HepG2 (cell line): ENCODE measurements at regions not wholly inside any gene's neighbourhood (a gene's known extent, or its start where the extent isn't known, plus 50 kb on each side); places are given as distances from the start of the nearest gene placed in this dataset.

Source experiments
- ATAC-seq: fragments of 200-7000 bp; cut with Tn5 transposase; 3 replicates; pipeline ENCODE4 v1.9.1; 2020; ENCODE audit warnings: mild to moderate bottlenecking, moderate library complexity
- BruUV-seq: library from RNA; stranded (reverse); fragments of 400-500 nt; replicated peaks from 2 replicates; lab custom pipeline; 2021; lab: Mats Ljungman, UMichigan
- CTCF ChIA-PET: fragments of 300-600 bp; formaldehyde crosslinking; extraction: SDS; loops from one replicate; lab custom pipeline; 2021; ENCODE audit warnings: low total read pairs, inconsistent platforms, low intra/inter-chr PET ratio; lab: Yijun Ruan, JAX
- POLR2A ChIA-PET: fragments of 350-600 bp; sonication (Branson Sonifier 250); formaldehyde crosslinking; loops from one replicate; lab custom pipeline; 2020; ENCODE audit warnings: antibody characterized with exemption, inconsistent platforms; lab: Yijun Ruan, JAX
- DNase-seq: peaks from one replicate; pipeline ENCODE4 v3.0.0-alpha.2; 2015; ENCODE audit warnings: low spot score
- FAIRE-seq: peaks from 3 replicates; lab custom pipeline; 2011; peaks lifted over from hg19 to GRCh38; lab: Jason Lieb, UNC
- H2AFZ ChIP-seq: one replicate; pipeline ENCODE4 v1.6.1; 2011; ENCODE audit warnings: low read length, inconsistent platforms
- H3K27ac ChIP-seq: fragments of 300-600 bp; 3 replicates; pipeline ENCODE4 v1.8.0; 2011; ENCODE audit warnings: mixed run types, mild to moderate bottlenecking, mixed read lengths, low read length, inconsistent platforms; ENCODE audit not compliant: insufficient read depth; ENCODE audit errors: extremely low read length
- H3K27me3 ChIP-seq, 2 experiments: fragments of 200-600 bp in 1 of 2; 2 replicates in 1 of 2; 3 replicates in 1 of 2; pipeline versions ENCODE4 v1.6.0 to v1.8.0; 2011; ENCODE audit warnings: low read length in 2 of 2, mild to moderate bottlenecking in 2 of 2, moderate library complexity in 2 of 2, inconsistent platforms in 1 of 2; ENCODE audit not compliant: insufficient read depth in 2 of 2, control insufficient read depth in 1 of 2
- H3K36me3 ChIP-seq, 2 experiments: fragments of 200-600 bp in 1 of 2; replicated peaks in 1 of 2; 2 replicates in 1 of 2; 3 replicates in 1 of 2; pipeline versions ENCODE4 v1.5.1 to v1.8.0; 2011; ENCODE audit warnings: low read length in 2 of 2, inconsistent platforms in 1 of 2; ENCODE audit not compliant: insufficient read depth in 2 of 2, control insufficient read depth in 1 of 2
- H3K4me1 ChIP-seq: 2 replicates; pipeline ENCODE4 v1.5.1; 2012; ENCODE audit warnings: low read length, inconsistent platforms; ENCODE audit not compliant: insufficient read depth
- H3K4me2 ChIP-seq: 2 replicates; pipeline ENCODE4 v1.6.0; 2011; ENCODE audit warnings: low read depth, low read length, inconsistent platforms
- H3K4me3 ChIP-seq, 3 experiments: fragments of 200-600 bp in 1 of 3; sonication (generic), shearing (Covaris generic) in 1 of 3; replicated peaks in 1 of 3; 2 replicates each; pipeline ENCODE4 v1.5.1; 2011 to 2016; ENCODE audit warnings: low read length in 3 of 3, inconsistent platforms in 2 of 3, low read depth in 2 of 3, mild to moderate bottlenecking in 2 of 3, control low read depth in 1 of 3, mixed read lengths in 1 of 3; ENCODE audit not compliant: insufficient read depth in 1 of 3
- H3K79me2 ChIP-seq: one replicate; pipeline ENCODE4 v1.6.1; 2011; ENCODE audit warnings: low read length, inconsistent platforms; ENCODE audit not compliant: insufficient read depth
- H3K9ac ChIP-seq: 2 replicates; pipeline ENCODE4 v1.6.0; 2011; ENCODE audit warnings: mild to moderate bottlenecking, low read depth, low read length, inconsistent platforms; ENCODE audit not compliant: insufficient read depth
- H3K9me3 ChIP-seq: 2 replicates; pipeline ENCODE4 v1.5.1; 2012; ENCODE audit warnings: mild to moderate bottlenecking, low read length
- H4K20me1 ChIP-seq: 2 replicates; pipeline ENCODE4 v1.6.0; 2011; ENCODE audit warnings: inconsistent platforms, mild to moderate bottlenecking, low read length, moderate library complexity; ENCODE audit not compliant: insufficient read depth
- DPF2 ChIP-seq: sonication (generic); formaldehyde crosslinking; IDR thresholded peaks from 2 replicates; pipeline ENCODE4 v1.4.0; 2020; ENCODE audit warnings: mild to moderate bottlenecking, low read depth, missing genetic modification reagents, borderline replicate concordance
- ELF4 ChIP-seq: sonication (generic); formaldehyde crosslinking; IDR thresholded peaks from 2 replicates; pipeline ENCODE4 v1.5.0; 2020; ENCODE audit warnings: missing genetic modification reagents, mild to moderate bottlenecking, moderate library complexity, borderline replicate concordance
- EP300 ChIP-seq, 3 experiments: sonication (generic) in 1 of 3; formaldehyde crosslinking in 1 of 3; IDR thresholded peaks; 2 replicates each; pipeline versions ENCODE4 v1.5.1 to v1.6.1; 2011 to 2020; ENCODE audit warnings: low read depth in 2 of 3, low read length in 2 of 3, borderline replicate concordance in 1 of 3, improper control_type of control experiment in 1 of 3, mild to moderate bottlenecking in 1 of 3, missing genetic modification reagents in 1 of 3, moderate library complexity in 1 of 3
- HNRNPLL ChIP-seq: fragments of 200-400 bp; formaldehyde crosslinking; IDR thresholded peaks from 2 replicates; pipeline ENCODE4 v1.6.1; 2017; ENCODE audit warnings: mild to moderate bottlenecking, low read depth, low read length; ENCODE audit not compliant: poor library complexity, severe bottlenecking
- KLF15 ChIP-seq: sonication (generic); formaldehyde crosslinking; IDR thresholded peaks from 2 replicates; pipeline ENCODE4 v1.8.1; 2023; ENCODE audit warnings: borderline replicate concordance, mild to moderate bottlenecking, inconsistent platforms, missing genetic modification reagents, mixed read lengths
- NFRKB ChIP-seq: fragments of 450-650 bp; IDR thresholded peaks from 2 replicates; pipeline ENCODE4 v1.6.1; 2017
- SMARCE1 ChIP-seq: fragments of 450-650 bp; IDR thresholded peaks from 2 replicates; pipeline ENCODE4 v1.6.1; 2017; ENCODE audit warnings: borderline replicate concordance
- SP4 ChIP-seq: sonication (generic); formaldehyde crosslinking; IDR thresholded peaks from 2 replicates; pipeline ENCODE4 v1.8.1; 2023; ENCODE audit warnings: mild to moderate bottlenecking, missing genetic modification reagents
- XRCC5 ChIP-seq: fragments of 200-400 bp; formaldehyde crosslinking; optimal IDR thresholded peaks from 2 replicates; pipeline ENCODE3; 2017; ENCODE audit warnings: mild to moderate bottlenecking, low read length
- ZFX ChIP-seq: sonication (generic); formaldehyde crosslinking; IDR thresholded peaks from 2 replicates; pipeline ENCODE4 v1.4.0; 2020; ENCODE audit warnings: mild to moderate bottlenecking, low read depth, missing genetic modification reagents, moderate library complexity
- ZMYM3 ChIP-seq: sonication (generic); formaldehyde crosslinking; IDR thresholded peaks from 2 replicates; pipeline ENCODE4 v1.5.1; 2020; ENCODE audit warnings: mild to moderate bottlenecking, missing genetic modification reagents
- ZNF33B ChIP-seq: sonication (generic); formaldehyde crosslinking; IDR thresholded peaks from 2 replicates; pipeline ENCODE4 v1.5.1; 2020; ENCODE audit warnings: mild to moderate bottlenecking, missing genetic modification reagents
- WGBS: methylation state at CpG from one replicate; pipeline ENCODE4 v1.1.6; 2017; ENCODE audit warnings: low lambda C conversion rate; 5-methylcytosine and 5-hydroxymethylcytosine counted together
- in situ Hi-C: cut with HindIII; loops from 2 replicates; pipeline ENCODE4 v1.10.0; 2017; ENCODE audit warnings: low pct_unique_long_range_greater_than_20kb; ENCODE audit not compliant: extremely low pct_ligation_motif_present
- intact Hi-C: fragments of 100-400 bp; cut with micrococcal nuclease; formaldehyde crosslinking; loops from one replicate; pipeline ENCODE4 v1.10.0; 2022; ENCODE audit not compliant: unreplicated experiment
- TF ChIP-seq, protein P1 (sequence below): sonication (generic); formaldehyde crosslinking; conservative IDR thresholded peaks from 2 replicates; pipeline ENCODE4 v1.8.0; 2022; ENCODE audit warnings: mild to moderate bottlenecking, moderate library complexity, missing genetic modification reagents
- TF ChIP-seq, protein P2 (sequence below): sonication (generic); formaldehyde crosslinking; IDR thresholded peaks from 2 replicates; pipeline ENCODE4 v1.4.0; 2020; ENCODE audit warnings: missing genetic modification reagents
- TF ChIP-seq, protein P3 (sequence below): sonication (generic); formaldehyde crosslinking; IDR thresholded peaks from 2 replicates; pipeline ENCODE4 v1.8.0; 2022; ENCODE audit warnings: mild to moderate bottlenecking, missing genetic modification reagents, moderate library complexity
- TF ChIP-seq, protein P4 (sequence below): sonication (generic); formaldehyde crosslinking; IDR thresholded peaks from 2 replicates; pipeline ENCODE4 v1.8.0; 2023; ENCODE audit warnings: mild to moderate bottlenecking, missing genetic modification reagents

DNA sequence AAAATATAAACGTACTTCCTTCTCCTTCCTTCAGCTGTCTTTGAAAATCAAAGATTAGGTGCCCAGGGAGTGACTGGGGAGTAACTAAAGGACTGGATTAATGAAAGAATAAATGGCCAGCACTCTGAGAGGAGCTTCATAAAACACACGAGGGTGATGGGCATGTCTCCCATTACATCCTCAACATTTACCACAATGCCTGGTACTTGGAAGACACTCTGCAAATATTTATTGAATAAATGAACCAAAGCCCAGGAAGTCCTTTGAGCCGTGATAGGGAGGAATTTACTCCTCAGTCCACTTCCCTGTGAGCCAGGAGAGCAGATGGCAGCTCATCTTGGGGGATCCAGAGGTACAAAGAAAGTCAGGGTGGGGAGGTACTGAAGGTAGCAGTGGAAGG lies 96.3 kb downstream of the RAB11FIP2 start:
- Histone ChIP-seq H3K9me3 (no peaks in the 10 kb centered on the region), H3K9ac (no peak overlapping the region), H3K4me1 (no peaks in the 10 kb centered on the region), H3K4me3 (no peak overlapping the region), H4K20me1 (no peaks in the 10 kb centered on the region), H3K4me2 (no peak overlapping the region), H3K79me2 (no peaks in the 10 kb centered on the region), H3K27ac (no peak overlapping the region), H2AFZ (no peak overlapping the region)
- FAIRE-seq (no peak), DNase-seq (no peak), ATAC-seq (no peak)
- CTCF ChIA-PET: no interaction called here
- 7% methylated on average over 3 of the region's 3 CpGs for WGBS
- intact Hi-C loops: no loop called here
- no TSS peak for BruUV-seq
- POLR2A ChIA-PET: no interaction called here
- TF ChIP-seq, protein P1, sequence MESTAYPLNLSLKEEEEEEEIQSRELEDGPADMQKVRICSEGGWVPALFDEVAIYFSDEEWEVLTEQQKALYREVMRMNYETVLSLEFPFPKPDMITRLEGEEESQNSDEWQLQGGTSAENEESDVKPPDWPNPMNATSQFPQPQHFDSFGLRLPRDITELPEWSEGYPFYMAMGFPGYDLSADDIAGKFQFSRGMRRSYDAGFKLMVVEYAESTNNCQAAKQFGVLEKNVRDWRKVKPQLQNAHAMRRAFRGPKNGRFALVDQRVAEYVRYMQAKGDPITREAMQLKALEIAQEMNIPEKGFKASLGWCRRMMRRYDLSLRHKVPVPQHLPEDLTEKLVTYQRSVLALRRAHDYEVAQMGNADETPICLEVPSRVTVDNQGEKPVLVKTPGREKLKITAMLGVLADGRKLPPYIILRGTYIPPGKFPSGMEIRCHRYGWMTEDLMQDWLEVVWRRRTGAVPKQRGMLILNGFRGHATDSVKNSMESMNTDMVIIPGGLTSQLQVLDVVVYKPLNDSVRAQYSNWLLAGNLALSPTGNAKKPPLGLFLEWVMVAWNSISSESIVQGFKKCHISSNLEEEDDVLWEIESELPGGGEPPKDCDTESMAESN: no peak
- TF ChIP-seq ZNF33B (CRISPR knock-in tag) (no peak), SP4 (CRISPR knock-in tag) (no peak), ZFX (CRISPR knock-in tag) (no peak), ELF4 (CRISPR knock-in tag) (no peak), SMARCE1 (no peak), NFRKB (no peak), XRCC5 (no peak), KLF15 (CRISPR knock-in tag) (no peak), HNRNPLL (no peak), DPF2 (CRISPR knock-in tag) (no peak), ZMYM3 (CRISPR knock-in tag) (no peak), EP300 (IDR thresholded peaks at IDR 0.05; ENCODE audit: low read depth in 2 of 2, low read length in 2 of 2) (no peak), EP300 (CRISPR knock-in tag; IDR thresholded peaks at IDR 0.05; ENCODE audit: borderline replicate concordance) (no peak)
- TF ChIP-seq, protein P2, sequence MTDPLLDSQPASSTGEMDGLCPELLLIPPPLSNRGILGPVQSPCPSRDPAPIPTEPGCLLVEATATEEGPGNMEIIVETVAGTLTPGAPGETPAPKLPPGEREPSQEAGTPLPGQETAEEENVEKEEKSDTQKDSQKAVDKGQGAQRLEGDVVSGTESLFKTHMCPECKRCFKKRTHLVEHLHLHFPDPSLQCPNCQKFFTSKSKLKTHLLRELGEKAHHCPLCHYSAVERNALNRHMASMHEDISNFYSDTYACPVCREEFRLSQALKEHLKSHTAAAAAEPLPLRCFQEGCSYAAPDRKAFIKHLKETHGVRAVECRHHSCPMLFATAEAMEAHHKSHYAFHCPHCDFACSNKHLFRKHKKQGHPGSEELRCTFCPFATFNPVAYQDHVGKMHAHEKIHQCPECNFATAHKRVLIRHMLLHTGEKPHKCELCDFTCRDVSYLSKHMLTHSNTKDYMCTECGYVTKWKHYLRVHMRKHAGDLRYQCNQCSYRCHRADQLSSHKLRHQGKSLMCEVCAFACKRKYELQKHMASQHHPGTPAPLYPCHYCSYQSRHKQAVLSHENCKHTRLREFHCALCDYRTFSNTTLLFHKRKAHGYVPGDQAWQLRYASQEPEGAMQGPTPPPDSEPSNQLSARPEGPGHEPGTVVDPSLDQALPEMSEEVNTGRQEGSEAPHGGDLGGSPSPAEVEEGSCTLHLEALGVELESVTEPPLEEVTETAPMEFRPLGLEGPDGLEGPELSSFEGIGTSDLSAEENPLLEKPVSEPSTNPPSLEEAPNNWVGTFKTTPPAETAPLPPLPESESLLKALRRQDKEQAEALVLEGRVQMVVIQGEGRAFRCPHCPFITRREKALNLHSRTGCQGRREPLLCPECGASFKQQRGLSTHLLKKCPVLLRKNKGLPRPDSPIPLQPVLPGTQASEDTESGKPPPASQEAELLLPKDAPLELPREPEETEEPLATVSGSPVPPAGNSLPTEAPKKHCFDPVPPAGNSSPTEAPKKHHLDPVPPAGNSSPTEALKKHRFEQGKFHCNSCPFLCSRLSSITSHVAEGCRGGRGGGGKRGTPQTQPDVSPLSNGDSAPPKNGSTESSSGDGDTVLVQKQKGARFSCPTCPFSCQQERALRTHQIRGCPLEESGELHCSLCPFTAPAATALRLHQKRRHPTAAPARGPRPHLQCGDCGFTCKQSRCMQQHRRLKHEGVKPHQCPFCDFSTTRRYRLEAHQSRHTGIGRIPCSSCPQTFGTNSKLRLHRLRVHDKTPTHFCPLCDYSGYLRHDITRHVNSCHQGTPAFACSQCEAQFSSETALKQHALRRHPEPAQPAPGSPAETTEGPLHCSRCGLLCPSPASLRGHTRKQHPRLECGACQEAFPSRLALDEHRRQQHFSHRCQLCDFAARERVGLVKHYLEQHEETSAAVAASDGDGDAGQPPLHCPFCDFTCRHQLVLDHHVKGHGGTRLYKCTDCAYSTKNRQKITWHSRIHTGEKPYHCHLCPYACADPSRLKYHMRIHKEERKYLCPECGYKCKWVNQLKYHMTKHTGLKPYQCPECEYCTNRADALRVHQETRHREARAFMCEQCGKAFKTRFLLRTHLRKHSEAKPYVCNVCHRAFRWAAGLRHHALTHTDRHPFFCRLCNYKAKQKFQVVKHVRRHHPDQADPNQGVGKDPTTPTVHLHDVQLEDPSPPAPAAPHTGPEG (CRISPR knock-in tag): no peak
- TF ChIP-seq, protein P3, sequence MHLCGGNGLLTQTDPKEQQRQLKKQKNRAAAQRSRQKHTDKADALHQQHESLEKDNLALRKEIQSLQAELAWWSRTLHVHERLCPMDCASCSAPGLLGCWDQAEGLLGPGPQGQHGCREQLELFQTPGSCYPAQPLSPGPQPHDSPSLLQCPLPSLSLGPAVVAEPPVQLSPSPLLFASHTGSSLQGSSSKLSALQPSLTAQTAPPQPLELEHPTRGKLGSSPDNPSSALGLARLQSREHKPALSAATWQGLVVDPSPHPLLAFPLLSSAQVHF: no peak
- TF ChIP-seq, protein P4, sequence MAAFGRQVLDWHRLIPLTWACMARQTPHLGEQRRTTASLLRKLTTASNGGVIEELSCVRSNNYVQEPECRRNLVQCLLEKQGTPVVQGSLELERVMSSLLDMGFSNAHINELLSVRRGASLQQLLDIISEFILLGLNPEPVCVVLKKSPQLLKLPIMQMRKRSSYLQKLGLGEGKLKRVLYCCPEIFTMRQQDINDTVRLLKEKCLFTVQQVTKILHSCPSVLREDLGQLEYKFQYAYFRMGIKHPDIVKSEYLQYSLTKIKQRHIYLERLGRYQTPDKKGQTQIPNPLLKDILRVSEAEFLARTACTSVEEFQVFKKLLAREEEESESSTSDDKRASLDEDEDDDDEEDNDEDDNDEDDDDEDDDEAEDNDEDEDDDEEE (CRISPR knock-in tag): no peak
- TF ChIP-seq, all 625 proteins: peak for 0
- Histone ChIP-seq H3K36me3 (no peaks in the 10 kb centered on the region), H3K27me3 (peaks cover 0 to 3% of the 10 kb centered on the region in 2 experiments; a peak in 2 of 5 replicates)
- in situ Hi-C loops: no loop called here
